OCI-LY3 (cell line): ENCODE measurements at regions not wholly inside any gene's neighbourhood (a gene's known extent, or its start where the extent isn't known, plus 50 kb on each side); places are given as distances from the start of the nearest gene placed in this dataset.

ENCODE experiments used
- EZH2phosphoT487 ChIP-seq: fragments of 200-600 bp; shearing (Covaris generic); IDR thresholded peaks from 2 replicates; pipeline ENCODE4 v1.6.1; 2018; ENCODE audit warnings: antibody characterized with exemption, mixed run types, low read depth
- TF ChIP-seq, protein P1 (sequence below): fragments of 200-600, 300-600 bp; sonication (generic); IDR thresholded peaks from 2 replicates; pipeline ENCODE4 v1.5.1; 2014; ENCODE audit warnings: antibody characterized with exemption, low read length, low read depth

DNA sequence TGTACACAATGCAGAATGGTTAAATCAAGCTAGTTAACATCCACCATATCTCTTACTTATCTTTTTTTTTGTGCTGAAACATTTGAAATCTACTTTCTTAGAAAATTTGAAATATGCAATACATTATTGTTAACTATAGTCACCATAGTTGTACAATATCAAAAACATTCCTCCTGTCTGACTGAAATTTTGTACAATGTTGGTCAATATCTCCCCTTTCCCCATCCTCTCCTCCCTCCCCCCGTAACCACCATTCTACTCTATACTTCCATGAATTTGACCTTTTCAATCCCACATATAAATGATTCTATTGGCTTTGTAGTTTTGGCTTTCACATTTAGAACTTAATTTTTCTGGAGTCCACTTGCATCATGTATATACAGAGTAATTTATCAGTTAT is 63.5 kb upstream of the DCD start:
- TF ChIP-seq, protein P1, sequence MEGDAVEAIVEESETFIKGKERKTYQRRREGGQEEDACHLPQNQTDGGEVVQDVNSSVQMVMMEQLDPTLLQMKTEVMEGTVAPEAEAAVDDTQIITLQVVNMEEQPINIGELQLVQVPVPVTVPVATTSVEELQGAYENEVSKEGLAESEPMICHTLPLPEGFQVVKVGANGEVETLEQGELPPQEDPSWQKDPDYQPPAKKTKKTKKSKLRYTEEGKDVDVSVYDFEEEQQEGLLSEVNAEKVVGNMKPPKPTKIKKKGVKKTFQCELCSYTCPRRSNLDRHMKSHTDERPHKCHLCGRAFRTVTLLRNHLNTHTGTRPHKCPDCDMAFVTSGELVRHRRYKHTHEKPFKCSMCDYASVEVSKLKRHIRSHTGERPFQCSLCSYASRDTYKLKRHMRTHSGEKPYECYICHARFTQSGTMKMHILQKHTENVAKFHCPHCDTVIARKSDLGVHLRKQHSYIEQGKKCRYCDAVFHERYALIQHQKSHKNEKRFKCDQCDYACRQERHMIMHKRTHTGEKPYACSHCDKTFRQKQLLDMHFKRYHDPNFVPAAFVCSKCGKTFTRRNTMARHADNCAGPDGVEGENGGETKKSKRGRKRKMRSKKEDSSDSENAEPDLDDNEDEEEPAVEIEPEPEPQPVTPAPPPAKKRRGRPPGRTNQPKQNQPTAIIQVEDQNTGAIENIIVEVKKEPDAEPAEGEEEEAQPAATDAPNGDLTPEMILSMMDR, result no peak
- no peak for TF ChIP-seq EZH2phosphoT487
